Natural killer cell treated with Interleukin-12 subunit alpha and Interleukin-12 subunit beta and Interleukin-15 and Interleukin-18, amount 100 ng/mL, for 72 hours (primary cell): ENCODE measurements at regions not wholly inside any gene's neighbourhood (a gene's known extent, or its start where the extent isn't known, plus 50 kb on each side); places are given as distances from the start of the nearest gene placed in this dataset.

Experiments used
- ATAC-seq, 2 donors: fragments of 150-1000 bp; cut with Tn5 transposase in 1 of 2; sonication (Bioruptor Pico), chemical (Tn5 transposase) in 1 of 2; 2 replicates each; pipeline ENCODE4 v1.10.0; 2021
- DNase-seq: peaks from one replicate; pipeline ENCODE4 v3.0.0; 2022; ENCODE audit warnings: low spot score
- H3K27ac Mint-ChIP-seq, 2 donors: 1 replicate in 1 of 2; 2 replicates in 1 of 2; pipeline ENCODE4 v1.8.0; 2022; ENCODE audit warnings: mixed read lengths in 2 of 2, mild to moderate bottlenecking in 1 of 2, moderate library complexity in 1 of 2
- H3K27me3 Mint-ChIP-seq, 2 donors: 1 replicate in 1 of 2; 2 replicates in 1 of 2; pipeline ENCODE4 v1.8.0; 2022; ENCODE audit warnings: mixed read lengths in 2 of 2
- H3K36me3 Mint-ChIP-seq: one replicate; pipeline ENCODE4 v1.8.0; 2022; ENCODE audit warnings: mixed read lengths
- H3K4me1 Mint-ChIP-seq, 2 donors: 1 replicate in 1 of 2; 2 replicates in 1 of 2; pipeline ENCODE4 v1.8.0; 2022; ENCODE audit warnings: low read depth in 2 of 2, mixed read lengths in 2 of 2, mild to moderate bottlenecking in 1 of 2
- H3K4me3 Mint-ChIP-seq: one replicate; pipeline ENCODE4 v1.8.0; 2022; ENCODE audit warnings: mixed read lengths
- H3K9me3 Mint-ChIP-seq: 2 replicates; pipeline ENCODE4 v1.8.0; 2022; ENCODE audit warnings: mixed read lengths

GRCh38 chr3:168436245-168436724 lies 340.6 kb upstream of the GOLIM4 start:
- no peaks in the 10 kb centered on the region for H3K36me3 Mint-ChIP-seq
- H3K9me3 Mint-ChIP-seq: peaks cover 6% of the 10 kb centered on the region
- H3K27ac Mint-ChIP-seq: no peak overlapping the region
- ATAC-seq: no peak
- no peaks in the 10 kb centered on the region for H3K27me3 Mint-ChIP-seq
- no peak overlapping the region for H3K4me3 Mint-ChIP-seq
- H3K4me1 Mint-ChIP-seq: no peaks in the 10 kb centered on the region
- DNase-seq: no peak

GRCh38 chr3:168431491-168431890 lies 335.8 kb upstream of the GOLIM4 start:
- no peak overlapping the region for H3K4me3 Mint-ChIP-seq
- H3K27ac Mint-ChIP-seq: no peak overlapping the region
- DNase-seq (no peak), ATAC-seq (no peak)
- no peaks in the 10 kb centered on the region for H3K4me1 Mint-ChIP-seq
- peaks cover 3% of the 10 kb centered on the region for H3K9me3 Mint-ChIP-seq
- H3K27me3 Mint-ChIP-seq: no peaks in the 10 kb centered on the region
- no peaks in the 10 kb centered on the region for H3K36me3 Mint-ChIP-seq

GRCh38 chr3:168427835-168428475 lies 332.2 kb upstream of the GOLIM4 start:
- ATAC-seq (no peak), DNase-seq (no peak)
- peaks cover 3% of the 10 kb centered on the region for H3K9me3 Mint-ChIP-seq
- no peaks in the 10 kb centered on the region for H3K4me1 Mint-ChIP-seq
- no peaks in the 10 kb centered on the region for H3K36me3 Mint-ChIP-seq
- H3K4me3 Mint-ChIP-seq: no peak overlapping the region
- H3K27me3 Mint-ChIP-seq: no peaks in the 10 kb centered on the region
- H3K27ac Mint-ChIP-seq: no peak overlapping the region

- no peak for ATAC-seq
- H3K9me3 Mint-ChIP-seq: peaks cover 3% of the 10 kb centered on the region
- H3K4me3 Mint-ChIP-seq: no peak overlapping the region
- DNase-seq: no peak
- H3K27me3 Mint-ChIP-seq: no peaks in the 10 kb centered on the region
- no peak overlapping the region for H3K27ac Mint-ChIP-seq
- H3K4me1 Mint-ChIP-seq: no peaks in the 10 kb centered on the region
- no peaks in the 10 kb centered on the region for H3K36me3 Mint-ChIP-seq
These were observed 331.4 kb upstream of the GOLIM4 start for GRCh38 chr3:168427156-168427555.

GRCh38 chr3:168425936-168426595 lies 330.3 kb upstream of the GOLIM4 start:
- ATAC-seq (no peak), DNase-seq (no peak)
- Mint-ChIP-seq H3K27me3 (no peaks in the 10 kb centered on the region), H3K9me3 (peaks cover 3% of the 10 kb centered on the region), H3K27ac (no peak overlapping the region), H3K4me3 (no peak overlapping the region), H3K4me1 (no peaks in the 10 kb centered on the region), H3K36me3 (no peaks in the 10 kb centered on the region)

GRCh38 chr3:168424059-168424734 lies 328.5 kb upstream of the GOLIM4 start:
- no peaks in the 10 kb centered on the region for H3K27me3 Mint-ChIP-seq
- H3K27ac Mint-ChIP-seq: no peak overlapping the region
- H3K9me3 Mint-ChIP-seq: peaks cover 3% of the 10 kb centered on the region
- H3K36me3 Mint-ChIP-seq: no peaks in the 10 kb centered on the region
- no peaks in the 10 kb centered on the region for H3K4me1 Mint-ChIP-seq
- ATAC-seq (no peak), DNase-seq (no peak)
- H3K4me3 Mint-ChIP-seq: no peak overlapping the region

GRCh38 chr3:168422843-168423242 lies 327.1 kb upstream of the GOLIM4 start:
- H3K9me3 Mint-ChIP-seq: peaks cover 3% of the 10 kb centered on the region
- ATAC-seq (no peak), DNase-seq (no peak)
- no peaks in the 10 kb centered on the region for H3K27me3 Mint-ChIP-seq
- no peak overlapping the region for H3K4me3 Mint-ChIP-seq
- no peak overlapping the region for H3K27ac Mint-ChIP-seq
- H3K4me1 Mint-ChIP-seq: no peaks in the 10 kb centered on the region
- no peaks in the 10 kb centered on the region for H3K36me3 Mint-ChIP-seq

GRCh38 chr3:168419091-168419490 lies 323.4 kb upstream of the GOLIM4 start:
- no peaks in the 10 kb centered on the region for H3K4me1 Mint-ChIP-seq
- no peak for ATAC-seq
- H3K4me3 Mint-ChIP-seq: no peak overlapping the region
- no peak overlapping the region for H3K27ac Mint-ChIP-seq
- no peaks in the 10 kb centered on the region for H3K27me3 Mint-ChIP-seq
- H3K36me3 Mint-ChIP-seq: no peaks in the 10 kb centered on the region
- peaks cover 8% of the 10 kb centered on the region for H3K9me3 Mint-ChIP-seq
- DNase-seq: no peak

GRCh38 chr3:168417016-168417415 lies 321.3 kb upstream of the GOLIM4 start:
- no peaks in the 10 kb centered on the region for H3K36me3 Mint-ChIP-seq
- H3K4me3 Mint-ChIP-seq: no peak overlapping the region
- DNase-seq: no peak
- H3K4me1 Mint-ChIP-seq: no peaks in the 10 kb centered on the region
- ATAC-seq: no peak
- no peak overlapping the region for H3K27ac Mint-ChIP-seq
- H3K9me3 Mint-ChIP-seq: peaks cover 6% of the 10 kb centered on the region
- H3K27me3 Mint-ChIP-seq: no peaks in the 10 kb centered on the region

GRCh38 chr3:168416446-168416845 lies 320.7 kb upstream of the GOLIM4 start:
- Mint-ChIP-seq H3K27me3 (no peaks in the 10 kb centered on the region), H3K4me1 (no peaks in the 10 kb centered on the region), H3K27ac (no peak overlapping the region), H3K9me3 (peaks cover 6% of the 10 kb centered on the region), H3K4me3 (peak overlapping the region; percentile 15), H3K36me3 (no peaks in the 10 kb centered on the region)
- DNase-seq: no peak
- no peak for ATAC-seq

- H3K27me3 Mint-ChIP-seq: no peaks in the 10 kb centered on the region
- DNase-seq: no peak
- no peaks in the 10 kb centered on the region for H3K36me3 Mint-ChIP-seq
- H3K27ac Mint-ChIP-seq: no peak overlapping the region
- H3K4me1 Mint-ChIP-seq: no peaks in the 10 kb centered on the region
- H3K4me3 Mint-ChIP-seq: no peak overlapping the region
- no peak for ATAC-seq
- peaks cover 9% of the 10 kb centered on the region for H3K9me3 Mint-ChIP-seq
These were observed 318.4 kb upstream of the GOLIM4 start for GRCh38 chr3:168414149-168414548.

GRCh38 chr3:168407381-168407780 lies 311.7 kb upstream of the GOLIM4 start:
- no peaks in the 10 kb centered on the region for H3K27me3 Mint-ChIP-seq
- DNase-seq (no peak), ATAC-seq (no peak)
- no peak overlapping the region for H3K4me3 Mint-ChIP-seq
- H3K27ac Mint-ChIP-seq: no peak overlapping the region
- H3K9me3 Mint-ChIP-seq: peaks cover 6% of the 10 kb centered on the region
- no peaks in the 10 kb centered on the region for H3K4me1 Mint-ChIP-seq
- H3K36me3 Mint-ChIP-seq: no peaks in the 10 kb centered on the region

GRCh38 chr3:168405288-168405687 lies 309.6 kb upstream of the GOLIM4 start:
- no peak overlapping the region for H3K27ac Mint-ChIP-seq
- no peaks in the 10 kb centered on the region for H3K4me1 Mint-ChIP-seq
- H3K27me3 Mint-ChIP-seq: no peaks in the 10 kb centered on the region
- H3K36me3 Mint-ChIP-seq: no peaks in the 10 kb centered on the region
- ATAC-seq (no peak), DNase-seq (no peak)
- no peak overlapping the region for H3K4me3 Mint-ChIP-seq
- peaks cover 5% of the 10 kb centered on the region for H3K9me3 Mint-ChIP-seq

GRCh38 chr3:168398371-168399025 lies 302.8 kb upstream of the GOLIM4 start:
- ATAC-seq: no peak
- peaks cover 4% of the 10 kb centered on the region for H3K9me3 Mint-ChIP-seq
- no peak overlapping the region for H3K27ac Mint-ChIP-seq
- H3K27me3 Mint-ChIP-seq: no peaks in the 10 kb centered on the region
- H3K4me1 Mint-ChIP-seq: no peaks in the 10 kb centered on the region
- no peak overlapping the region for H3K4me3 Mint-ChIP-seq
- DNase-seq: no peak
- no peaks in the 10 kb centered on the region for H3K36me3 Mint-ChIP-seq
